Liver (tissue), 8 donors: ENCODE measurements at regions not wholly inside any gene's neighbourhood (a gene's known extent, or its start where the extent isn't known, plus 50 kb on each side); places are given as distances from the start of the nearest gene placed in this dataset.

Experiments
- DNase-seq: peaks from one replicate; pipeline ENCODE4 v3.0.0-alpha.2; 2017; ENCODE audit warnings: low spot score
- H3K27ac ChIP-seq, 2 donors: one replicate each; pipeline ENCODE4 v1.7.0; 2013; ENCODE audit warnings: inconsistent platforms in 2 of 2, low read length in 2 of 2, control low read depth in 1 of 2, low read depth in 1 of 2, mild to moderate bottlenecking in 1 of 2
- H3K27me3 ChIP-seq, 4 donors: one replicate each; pipeline versions ENCODE4 v1.6.1 to v1.7.0; 2013; ENCODE audit warnings: low read length in 3 of 4, inconsistent platforms in 1 of 4, mild to moderate bottlenecking in 1 of 4, moderate library complexity in 1 of 4; ENCODE audit not compliant: control insufficient read depth in 4 of 4, insufficient read depth in 4 of 4
- H3K36me3 ChIP-seq, 4 donors: one replicate each; pipeline versions ENCODE4 v1.6.1 to v1.7.0; 2013; ENCODE audit warnings: low read length in 3 of 4, mild to moderate bottlenecking in 3 of 4, low read depth in 1 of 4, moderate library complexity in 1 of 4; ENCODE audit not compliant: control insufficient read depth in 4 of 4, insufficient read depth in 3 of 4
- H3K4me1 ChIP-seq, 4 donors: one replicate each; pipeline versions ENCODE4 v1.6.1 to v1.7.0; 2013; ENCODE audit warnings: low read length in 3 of 4, mild to moderate bottlenecking in 3 of 4, moderate library complexity in 1 of 4; ENCODE audit not compliant: control insufficient read depth in 4 of 4, insufficient read depth in 4 of 4
- H3K4me3 ChIP-seq, 3 donors: one replicate each; pipeline versions ENCODE4 v1.6.1 to v1.7.0; 2013; ENCODE audit warnings: low read length in 3 of 3, control low read depth in 1 of 3, low read depth in 1 of 3, mild to moderate bottlenecking in 1 of 3
- H3K9ac ChIP-seq, 2 donors: one replicate each; pipeline ENCODE4 v1.7.0; 2013; ENCODE audit warnings: low read length in 2 of 2, mild to moderate bottlenecking in 2 of 2, moderate library complexity in 2 of 2, control low read depth in 1 of 2, low read depth in 1 of 2
- H3K9me3 ChIP-seq, 4 donors: one replicate each; pipeline versions ENCODE4 v1.6.1 to v1.7.0; 2013; ENCODE audit warnings: low read length in 3 of 4; ENCODE audit not compliant: control insufficient read depth in 4 of 4
- ATF3 ChIP-seq: IDR thresholded peaks from 2 replicates; pipeline ENCODE4 v1.6.1; 2016; ENCODE audit warnings: antibody characterized with exemption
- CTCF ChIP-seq: fragments of 150-350 bp; IDR thresholded peaks from 2 replicates; pipeline ENCODE4 v1.5.1; 2017; ENCODE audit warnings: improper control_type of control experiment, low read depth, low read length; ENCODE audit not compliant: missing input control
- EGR1 ChIP-seq, 2 donors: IDR thresholded peaks; 2 replicates each; pipeline ENCODE4 v1.6.1; 2016 to 2018; ENCODE audit warnings: antibody characterized with exemption in 2 of 2, low read depth in 2 of 2
- FOXA1 ChIP-seq: IDR thresholded peaks from 2 replicates; pipeline ENCODE4 v1.6.1; 2016; ENCODE audit warnings: antibody characterized with exemption
- FOXA2 ChIP-seq: IDR thresholded peaks from 2 replicates; pipeline ENCODE4 v1.6.1; 2016; ENCODE audit warnings: antibody characterized with exemption
- GABPA ChIP-seq, 2 donors: IDR thresholded peaks in 1 of 2; conservative IDR thresholded peaks in 1 of 2; 2 replicates each; pipeline ENCODE4 v1.6.1; 2016; ENCODE audit warnings: antibody characterized with exemption in 2 of 2, mild to moderate bottlenecking in 1 of 2, moderate library complexity in 1 of 2
- HNF4A ChIP-seq, 2 donors: conservative IDR thresholded peaks; 2 replicates each; pipeline ENCODE4 v1.6.1; 2016; ENCODE audit warnings: antibody characterized with exemption in 2 of 2, mild to moderate bottlenecking in 2 of 2
- HNF4G ChIP-seq: IDR thresholded peaks from 2 replicates; pipeline ENCODE4 v1.6.1; 2016; ENCODE audit warnings: antibody characterized with exemption
- JUND ChIP-seq, 2 donors: IDR thresholded peaks; 2 replicates each; pipeline ENCODE4 v1.6.1; 2016; ENCODE audit warnings: antibody characterized with exemption in 2 of 2
- NR2F2 ChIP-seq: IDR thresholded peaks from 2 replicates; pipeline ENCODE4 v1.6.1; 2016; ENCODE audit warnings: antibody characterized with exemption
- RAD21 ChIP-seq, 2 donors: IDR thresholded peaks; 2 replicates each; pipeline ENCODE4 v1.6.1; 2016; ENCODE audit warnings: antibody characterized with exemption in 2 of 2, mild to moderate bottlenecking in 2 of 2
- REST ChIP-seq: IDR thresholded peaks from 2 replicates; pipeline ENCODE4 v1.6.1; 2016; ENCODE audit warnings: antibody characterized with exemption, mild to moderate bottlenecking
- SP1 ChIP-seq: IDR thresholded peaks from 2 replicates; pipeline ENCODE4 v1.6.1; 2018; ENCODE audit warnings: antibody characterized with exemption, mild to moderate bottlenecking
- YY1 ChIP-seq: IDR thresholded peaks from 2 replicates; pipeline ENCODE4 v1.6.1; 2016; ENCODE audit warnings: antibody characterized with exemption, mild to moderate bottlenecking
- WGBS: extraction: QIAGEN DNeasy Blood & Tissue Kit; methylation state at CpG from one replicate; pipeline ENCODE4 v1.1.7; 2013; 5-methylcytosine and 5-hydroxymethylcytosine counted together
- donor health status: healthy.
- donor health status: healthy.
- donor health status: healthy.
- donor health status: healthy.
- donor health status: healthy.

- DNase-seq: no peak
- TF ChIP-seq SP1 (no peak), GABPA (IDR thresholded peaks at IDR 0.05 in 1 of 2, conservative IDR thresholded peaks at IDR 0.05 in 1 of 2) (no peak), ATF3 (no peak), CTCF (no peak), FOXA1 (no peak), EGR1 (IDR thresholded peaks at IDR 0.05; ENCODE audit: low read depth in 2 of 2) (no peak), HNF4G (no peak), RAD21 (IDR thresholded peaks at IDR 0.05) (no peak)
- WGBS: 90% methylated on average over 3 of the region's 3 CpGs
- Histone ChIP-seq H3K9ac (no peak overlapping the region), H3K27ac (no peak overlapping the region), H3K4me3 (no peak overlapping the region), H3K9me3 (no peaks in the 10 kb centered on the region), H3K27me3 (no peaks in the 10 kb centered on the region), H3K36me3 (no peaks in the 10 kb centered on the region), H3K4me1 (no peaks in the 10 kb centered on the region)
Observed at GRCh38 chr2:109720380-109721106, 73.6 kb upstream of the RGPD5 start.

DNA sequence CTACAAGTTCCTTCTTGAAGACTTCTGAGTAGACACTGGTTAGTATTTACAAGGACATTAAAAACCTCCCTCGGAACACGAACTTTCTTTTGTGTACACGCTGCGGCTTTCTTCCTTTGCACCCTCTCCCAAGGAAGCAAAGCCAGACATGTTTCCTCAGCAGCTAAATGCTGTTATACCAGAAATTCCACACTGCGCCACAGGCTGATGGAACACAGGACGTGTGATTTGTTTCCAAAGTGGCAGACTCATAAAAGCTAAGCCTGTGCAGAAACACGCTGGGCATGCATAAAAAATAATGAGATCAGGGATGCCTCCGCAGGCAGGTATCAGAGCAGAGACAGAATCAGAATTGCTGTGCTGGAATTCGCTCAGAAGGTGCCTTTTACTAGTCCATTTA lies 73.0 kb upstream of the RGPD5 start:
- TF ChIP-seq CTCF (no peak), NR2F2 (no peak), FOXA2 (no peak), JUND (IDR thresholded peaks at IDR 0.05) (no peak), HNF4G (no peak), FOXA1 (no peak), HNF4A (conservative IDR thresholded peaks at IDR 0.05) (no peak), RAD21 (IDR thresholded peaks at IDR 0.05) (no peak), GABPA (IDR thresholded peaks at IDR 0.05 in 1 of 2, conservative IDR thresholded peaks at IDR 0.05 in 1 of 2) (no peak), YY1 (no peak), REST (no peak)
- no peaks in the 10 kb centered on the region for H3K36me3 ChIP-seq
- no peak overlapping the region for H3K9ac ChIP-seq
- 94% methylated on average over 9 of the region's 9 CpGs for WGBS
- H3K9me3 ChIP-seq: no peaks in the 10 kb centered on the region
- H3K27me3 ChIP-seq: no peaks in the 10 kb centered on the region
- H3K4me1 ChIP-seq: no peaks in the 10 kb centered on the region
- no peak for DNase-seq
- no peak overlapping the region for H3K4me3 ChIP-seq
- H3K27ac ChIP-seq: no peak overlapping the region
